ENCODE measurements at regions not wholly inside any gene's neighbourhood (a gene's known extent, or its start where the extent isn't known, plus 50 kb on each side); places are given as distances from the start of the nearest gene placed in this dataset.
"Not testable (repeated sequence)": the region's sequence is repeated elsewhere in the genome, so short reads cannot be mapped to it uniquely, and the experiment has no call there.

DNA sequence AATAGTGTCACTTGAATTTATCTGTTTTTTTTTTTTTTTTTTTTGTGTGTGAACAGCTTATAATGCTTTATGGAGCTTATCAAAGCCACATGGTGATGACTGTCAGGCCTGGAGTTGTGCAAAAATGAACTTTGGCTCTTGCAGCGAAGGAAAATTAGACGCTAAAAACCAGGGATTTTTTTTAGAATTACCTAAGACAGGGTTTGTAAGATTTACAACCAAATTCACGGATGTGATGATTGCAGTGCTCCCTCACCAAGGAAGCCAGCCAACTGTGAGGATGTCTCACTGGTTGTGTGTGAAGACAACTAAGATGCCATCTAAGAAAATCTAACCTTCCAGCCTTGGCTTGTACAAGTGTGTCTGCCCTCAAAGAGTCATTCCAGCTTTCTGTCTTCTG, 127.1 kb upstream of the SLC4A4 start:
- no peak for FAIRE-seq

DNA sequence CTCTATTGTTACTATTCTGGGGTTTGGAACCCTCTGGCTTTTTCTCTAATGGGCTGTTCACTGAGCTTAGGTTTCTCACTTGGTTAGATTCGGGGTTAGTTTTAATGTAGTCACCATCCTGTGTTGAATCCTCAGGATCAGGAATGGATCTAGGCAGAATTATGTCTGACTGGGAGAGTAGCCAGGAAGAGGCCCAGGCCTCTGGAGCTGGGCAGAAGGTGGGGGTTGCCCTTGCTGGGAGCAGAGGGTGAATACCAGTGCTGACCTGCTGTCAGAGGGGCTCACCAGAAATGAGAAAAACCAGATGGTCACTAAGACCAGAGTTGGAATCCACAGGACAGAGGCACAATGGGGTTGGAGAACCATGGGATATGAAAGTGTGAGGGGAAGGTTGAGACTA, 126.6 kb upstream of the SLC4A4 start:
- FAIRE-seq, result no peak

DNA sequence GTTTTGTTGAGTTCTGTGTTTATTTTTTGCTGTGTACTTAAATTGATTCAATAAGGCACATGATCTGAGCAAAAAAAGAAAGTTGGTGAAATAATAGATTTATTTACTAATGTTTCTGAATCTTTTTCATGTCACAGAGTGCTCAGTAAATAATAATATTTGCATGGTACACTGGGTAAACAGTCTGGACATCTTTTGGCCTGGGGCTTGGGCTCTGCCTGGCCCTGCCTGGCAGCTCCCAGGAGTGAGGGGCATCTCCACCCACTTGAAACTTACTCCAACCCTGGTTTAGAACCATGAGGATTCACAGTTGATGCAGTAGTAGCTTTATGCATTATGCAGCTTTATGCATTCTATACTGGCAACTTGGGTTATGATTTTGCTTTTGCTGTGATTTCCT, 124.2 kb upstream of the SLC4A4 start:
- no peak for FAIRE-seq

DNA sequence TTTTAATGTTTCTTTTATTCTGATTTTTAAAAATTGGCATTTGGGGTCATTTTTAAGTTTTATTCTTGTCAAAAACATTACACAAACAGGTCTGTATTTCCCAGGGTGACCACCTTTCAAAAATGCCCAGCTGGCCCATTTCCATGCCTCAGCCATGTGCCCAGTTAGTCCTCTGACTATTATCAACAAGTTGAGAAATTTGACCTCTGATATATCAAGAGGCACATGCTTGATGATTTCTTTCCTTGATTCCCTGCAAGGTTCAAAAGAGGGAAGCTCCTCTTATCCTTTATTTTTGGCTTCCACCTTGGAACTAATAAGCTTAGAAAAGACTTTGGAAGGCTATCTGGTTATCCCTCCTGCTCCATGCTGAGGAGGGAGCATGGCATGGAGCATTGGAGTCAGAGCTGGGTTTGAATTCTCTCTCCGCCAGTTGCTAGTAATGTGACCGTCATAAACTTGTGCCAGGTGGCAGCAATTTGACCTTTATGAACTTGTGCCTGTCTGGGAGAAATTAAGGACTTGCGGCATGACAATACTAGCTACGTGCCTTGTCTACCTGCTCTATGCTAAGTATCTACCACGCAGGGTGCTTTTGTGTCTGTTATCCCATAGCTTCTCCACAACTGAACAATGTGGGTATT, 122.4 kb upstream of the SLC4A4 start:
- no peak for FAIRE-seq

DNA sequence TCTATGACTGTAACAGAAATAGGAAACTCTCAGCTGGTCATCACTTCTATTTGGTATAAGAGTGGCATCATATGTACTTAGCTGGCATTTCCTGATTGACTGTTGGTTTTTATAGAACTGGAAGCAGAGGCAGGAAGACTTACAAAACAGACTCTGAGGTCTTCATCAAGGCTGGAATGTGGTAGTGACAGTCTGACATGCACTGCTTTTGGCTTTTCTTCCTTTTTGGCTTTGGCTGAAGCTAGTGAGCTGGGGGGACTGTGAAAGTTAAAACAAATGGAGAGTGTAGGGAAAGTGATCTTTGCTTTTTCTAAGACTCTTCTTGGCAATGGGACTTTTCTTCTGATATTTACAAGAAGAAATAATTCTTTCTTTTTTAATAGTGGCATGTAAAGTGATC, 121.1 kb upstream of the SLC4A4 start:
- FAIRE-seq, result no peak

DNA sequence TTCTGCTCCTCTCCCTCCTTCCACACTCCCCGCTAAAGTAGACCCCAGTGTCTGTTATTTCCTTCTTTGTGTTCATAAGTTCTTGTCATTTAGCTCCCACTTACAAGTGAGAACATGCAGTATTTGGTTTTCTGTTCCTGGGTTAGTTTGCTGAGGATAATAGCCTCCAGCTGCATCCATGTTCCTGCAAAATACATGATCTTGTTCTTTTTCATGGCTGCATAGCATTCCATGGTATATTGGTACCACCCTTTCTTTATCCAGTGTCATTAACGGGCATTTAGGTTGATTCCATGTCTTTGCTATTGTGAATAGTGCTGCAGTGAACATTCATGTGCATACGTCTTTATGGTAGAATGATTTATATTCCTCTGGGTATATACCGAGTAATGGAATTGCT, 118.0 kb upstream of the SLC4A4 start:
- not testable (repeated sequence) for FAIRE-seq

DNA sequence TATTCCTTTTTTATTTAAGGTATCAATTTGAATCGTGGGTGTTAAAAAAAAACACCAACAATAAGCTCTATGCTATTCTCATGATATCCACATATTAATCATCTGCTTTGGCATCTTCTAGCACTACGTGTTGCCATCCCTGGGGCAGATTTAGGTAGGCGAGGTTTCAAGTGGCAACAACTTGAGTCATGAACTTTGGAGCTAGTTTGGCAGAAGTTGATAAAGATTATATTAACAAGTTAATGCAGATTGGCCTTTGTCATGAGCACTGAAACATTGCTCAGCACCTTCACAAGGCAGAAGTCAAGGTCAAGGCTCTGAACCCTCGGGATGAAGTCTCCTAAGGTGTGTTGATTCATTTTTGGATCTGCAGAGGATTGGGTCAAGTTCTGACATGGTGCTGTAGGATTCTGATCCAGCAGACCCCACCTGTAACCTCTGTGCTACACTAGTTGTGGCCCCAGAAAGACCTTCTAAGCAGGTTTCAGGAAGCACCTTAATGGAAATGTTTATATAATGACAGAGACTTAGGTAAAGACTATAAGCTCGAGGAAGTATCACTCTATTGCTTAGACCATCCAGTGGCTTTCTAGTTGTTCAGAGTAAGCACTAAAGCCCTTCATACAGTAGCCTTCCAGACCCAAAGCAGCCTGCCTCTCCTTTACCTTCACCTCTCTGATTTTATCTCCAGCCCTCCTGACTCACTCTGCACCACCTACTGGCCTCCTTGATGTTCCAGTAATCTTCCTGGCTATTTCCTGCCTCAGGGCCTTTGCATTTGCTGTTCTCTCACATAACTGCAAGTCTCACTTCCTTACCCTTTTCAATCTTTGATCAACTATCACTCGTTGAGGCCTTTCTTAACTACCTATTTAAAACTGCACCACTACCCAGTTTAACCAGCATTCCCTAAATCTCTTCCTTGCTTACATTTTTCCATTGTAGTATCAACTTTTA, 117.0 kb upstream of the SLC4A4 start:
- no peak for FAIRE-seq

DNA sequence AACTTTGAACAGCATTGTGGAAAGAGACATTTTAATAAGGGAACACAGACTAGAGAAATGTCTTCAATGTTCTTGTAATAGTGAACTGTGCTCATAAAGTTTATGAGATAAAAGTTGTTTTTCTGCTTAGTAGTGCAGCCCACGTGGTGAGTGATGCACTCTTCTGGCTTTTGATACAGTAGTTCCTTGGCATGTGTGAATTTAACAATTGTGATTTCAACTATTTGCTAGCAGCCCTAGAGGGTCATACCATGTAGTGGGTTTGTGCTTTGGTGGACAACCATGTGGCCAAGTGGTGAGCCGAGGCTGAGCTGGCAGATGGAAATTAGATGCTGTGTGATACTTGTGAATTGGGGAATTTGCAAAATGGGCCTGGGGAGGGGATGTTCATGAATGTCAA, 116.2 kb upstream of the SLC4A4 start:
- FAIRE-seq, result no peak

DNA sequence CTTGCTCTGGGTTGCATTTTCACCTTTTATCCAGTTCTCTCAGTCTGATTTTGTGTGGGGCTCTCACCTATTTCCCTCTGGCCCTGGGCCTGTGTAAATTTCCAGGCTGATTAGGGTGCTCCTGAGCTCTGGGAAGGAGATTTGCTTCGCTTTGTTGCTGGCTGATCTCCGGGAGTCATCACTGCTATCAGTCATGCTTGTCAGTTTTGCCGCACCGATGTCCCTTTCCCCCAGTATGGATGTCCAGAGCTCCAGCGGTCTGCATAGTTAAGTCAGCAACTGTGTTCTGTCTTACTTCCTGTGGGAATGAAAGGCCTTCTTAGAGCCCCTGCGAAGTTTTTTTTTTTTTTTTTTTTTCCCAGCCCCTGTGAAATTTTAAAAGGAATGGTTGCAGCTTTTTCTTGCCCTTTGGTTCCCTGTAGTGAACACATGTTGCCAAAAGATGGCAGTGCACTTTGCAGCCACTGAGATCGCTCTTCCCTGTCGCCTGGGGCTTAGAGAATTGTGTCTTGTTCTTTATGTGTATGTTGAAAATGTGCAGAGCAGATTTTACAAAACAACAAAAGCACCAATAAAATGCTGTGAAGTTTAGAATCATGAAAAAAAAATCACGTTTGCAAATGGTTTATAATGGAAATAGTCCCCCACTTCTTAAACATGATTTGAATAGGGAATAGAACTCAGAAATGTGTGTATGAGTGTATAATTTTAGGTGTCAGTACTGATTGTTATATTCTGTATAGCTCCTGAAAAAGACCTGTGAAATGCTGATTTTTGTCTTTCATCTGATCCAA, 109.1 kb upstream of the SLC4A4 start:
- peak; percentile 48 for FAIRE-seq

DNA sequence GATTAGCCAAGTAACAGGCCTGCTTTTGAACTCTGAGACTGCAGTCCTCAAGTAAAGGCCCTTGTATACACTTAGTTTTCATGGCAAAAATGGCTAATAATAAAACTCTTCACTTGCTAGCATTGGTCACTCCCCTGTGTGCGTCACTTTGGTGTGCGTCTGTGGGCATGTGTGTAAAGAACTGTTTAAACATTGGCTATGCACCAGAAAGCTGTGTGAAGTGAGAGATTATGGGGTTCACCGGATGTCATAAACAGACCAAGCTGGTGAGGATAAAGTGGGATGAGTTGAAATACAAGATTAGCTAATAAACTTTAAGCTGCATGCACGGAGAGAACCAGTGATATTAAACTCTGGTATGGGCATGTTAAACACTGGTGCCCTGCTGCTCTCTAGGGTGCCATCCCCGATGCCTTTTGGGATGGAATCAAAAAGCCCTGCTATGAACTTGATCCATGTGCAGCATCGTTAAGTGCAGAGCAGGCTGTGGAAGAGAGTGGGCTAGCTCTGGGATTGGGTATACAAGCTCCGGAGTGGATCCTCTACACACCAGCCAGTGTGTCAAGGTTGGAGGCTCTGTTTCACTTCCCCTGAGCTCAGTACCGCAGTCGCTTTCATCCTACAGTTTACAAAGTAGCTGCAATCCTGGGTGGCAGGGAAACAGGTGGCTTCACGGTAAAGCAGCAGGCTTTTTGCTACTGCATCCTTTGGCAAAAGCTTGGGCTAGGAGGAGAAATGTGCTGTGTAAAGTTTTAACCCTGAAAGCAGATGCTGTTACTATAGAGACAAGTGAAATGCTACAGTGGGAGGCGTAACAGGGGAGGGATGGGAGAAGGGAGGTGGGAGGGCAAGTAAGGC, 108.3 kb upstream of the SLC4A4 start:
- no peak for FAIRE-seq

DNA sequence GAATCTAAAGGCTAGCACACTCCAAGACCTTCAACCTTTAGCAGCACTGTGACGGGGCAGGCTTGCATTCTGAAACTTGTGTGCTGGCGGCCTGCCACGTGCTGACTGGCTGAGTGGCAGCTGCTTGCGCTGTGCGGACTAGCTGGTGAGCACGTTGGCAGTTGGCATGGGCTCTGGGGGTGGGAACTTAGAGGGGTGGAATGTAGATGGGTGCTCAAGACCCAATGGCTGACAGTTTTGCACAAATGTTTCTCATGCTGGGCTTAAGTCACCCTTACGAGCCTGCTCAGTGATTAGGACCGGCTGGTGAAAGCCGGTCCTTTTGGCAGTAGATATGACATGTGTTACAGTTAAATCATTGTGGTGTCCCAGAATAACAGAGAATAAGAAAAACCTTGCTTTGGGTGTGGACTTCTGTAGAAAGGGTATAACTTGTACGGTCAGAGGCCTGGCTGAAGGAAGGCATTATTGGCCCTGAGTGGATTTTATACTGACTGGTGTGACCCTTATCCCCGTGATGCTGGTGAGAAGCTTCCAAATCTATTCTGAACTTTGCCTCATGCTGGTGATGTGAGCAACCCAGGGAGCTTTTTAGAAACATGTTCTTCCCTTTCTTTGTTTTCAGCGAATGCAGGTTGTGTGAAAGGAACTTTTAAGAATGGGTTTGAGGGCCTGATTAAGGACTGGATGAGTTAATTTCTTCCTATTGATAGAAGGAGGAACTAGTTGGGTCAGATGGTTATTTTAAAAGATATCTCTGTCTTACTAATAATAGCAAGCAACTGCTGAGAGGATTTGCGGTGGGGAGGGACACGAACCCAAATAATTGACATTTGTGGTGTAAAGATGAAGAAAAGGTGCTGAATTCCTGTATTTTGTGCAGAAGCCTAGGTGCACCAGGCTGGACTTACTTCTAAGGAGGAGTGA, 107.4 kb upstream of the SLC4A4 start:
- FAIRE-seq, result no peak

DNA sequence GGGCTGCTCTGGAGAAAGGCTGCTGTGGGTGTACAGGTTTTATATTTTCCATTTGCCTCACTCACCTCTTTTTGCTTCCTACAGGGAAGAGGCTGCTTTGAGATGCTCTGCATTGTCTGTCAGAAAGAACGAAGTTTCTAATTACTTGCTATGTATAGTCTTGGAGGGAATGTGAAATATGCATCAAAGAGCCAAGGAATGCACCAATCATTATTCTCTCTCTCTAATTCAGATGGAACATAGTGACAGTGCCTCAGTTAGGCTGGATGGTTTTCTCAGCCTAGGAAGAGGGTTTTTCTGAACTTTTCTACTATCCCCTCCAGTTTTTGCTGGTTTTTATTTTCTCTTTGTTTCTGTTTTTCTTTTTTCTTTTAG, 106.8 kb upstream of the SLC4A4 start:
- no peak for FAIRE-seq

DNA sequence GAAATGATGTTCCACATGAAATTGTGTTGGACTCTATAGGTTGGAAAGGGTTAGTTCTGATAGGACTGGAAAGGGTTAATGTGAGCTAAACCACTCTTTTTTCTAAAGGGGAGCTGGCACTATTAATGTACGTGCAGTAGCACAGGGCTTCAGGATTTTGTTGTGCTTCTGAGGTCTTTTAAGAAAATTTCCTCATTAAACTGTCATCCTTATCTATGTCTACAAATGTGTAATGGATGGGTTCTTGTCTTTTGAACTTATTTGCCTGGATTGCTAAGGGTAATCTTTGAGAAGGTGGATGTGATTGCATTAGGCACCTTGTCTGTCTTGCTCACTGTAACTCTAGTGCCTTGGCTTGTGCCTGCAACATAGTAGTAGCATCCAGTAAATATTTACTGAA, 106.0 kb upstream of the SLC4A4 start:
- no peak for FAIRE-seq

DNA sequence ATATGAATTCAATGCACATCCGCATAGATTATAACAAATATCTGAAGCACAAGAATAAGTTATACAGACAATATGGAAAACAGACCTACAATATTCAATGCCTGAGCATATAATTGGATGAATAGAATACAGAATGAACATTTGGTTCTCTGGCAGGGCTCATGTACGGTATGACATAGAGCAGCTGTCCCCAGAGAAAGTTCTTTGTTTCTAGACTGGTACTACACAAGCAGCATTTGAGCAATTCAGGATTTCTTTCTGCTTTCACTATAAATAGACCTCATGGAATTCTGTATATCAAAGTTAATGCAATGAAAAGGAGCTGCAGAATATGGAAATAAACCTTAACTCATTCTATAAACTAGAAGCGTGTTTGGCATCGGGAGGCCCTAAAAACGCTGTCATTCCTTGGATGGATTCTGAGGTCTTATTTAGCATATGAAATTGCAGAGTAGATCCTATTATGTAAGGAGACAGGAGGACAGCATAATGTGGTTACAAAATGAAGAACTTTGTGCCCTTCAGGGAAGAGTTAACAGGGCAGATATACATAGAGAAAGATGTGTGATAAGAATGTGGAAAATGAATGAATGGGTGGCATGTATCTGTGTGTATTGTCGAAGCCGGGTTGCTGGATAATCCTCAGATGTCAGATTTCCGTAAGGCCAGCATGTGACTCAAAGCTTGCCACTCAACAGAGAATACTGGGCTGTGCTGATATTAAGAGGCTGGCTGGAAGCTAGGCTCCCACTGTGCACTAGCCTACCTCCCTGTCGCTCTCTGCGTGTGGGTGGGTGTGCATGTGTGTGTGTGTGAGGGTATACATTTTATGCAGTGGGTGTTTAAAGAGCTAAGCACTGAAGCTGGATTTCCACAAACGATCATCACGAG, 103.3 kb upstream of the SLC4A4 start:
- no peak for FAIRE-seq

DNA sequence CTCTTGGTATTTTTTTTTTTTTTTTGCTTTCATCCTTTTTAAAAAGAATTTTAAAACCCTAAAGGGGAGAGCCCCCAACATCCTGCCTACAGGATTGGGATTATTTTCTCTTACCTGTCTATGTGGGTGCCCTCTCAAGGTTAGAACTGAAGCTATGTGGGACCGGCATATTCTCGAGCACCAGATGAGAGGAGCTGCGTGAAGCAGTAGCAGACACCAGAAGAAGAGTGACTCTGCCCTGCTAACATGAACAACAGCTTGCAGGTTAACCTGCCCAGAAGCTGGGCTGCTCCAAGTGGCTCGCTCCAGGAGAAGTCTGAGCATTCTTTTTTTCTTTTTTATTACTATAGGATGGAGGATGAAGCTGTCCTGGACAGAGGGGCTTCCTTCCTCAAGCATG, 102.6 kb upstream of the SLC4A4 start:
- no peak for FAIRE-seq

DNA sequence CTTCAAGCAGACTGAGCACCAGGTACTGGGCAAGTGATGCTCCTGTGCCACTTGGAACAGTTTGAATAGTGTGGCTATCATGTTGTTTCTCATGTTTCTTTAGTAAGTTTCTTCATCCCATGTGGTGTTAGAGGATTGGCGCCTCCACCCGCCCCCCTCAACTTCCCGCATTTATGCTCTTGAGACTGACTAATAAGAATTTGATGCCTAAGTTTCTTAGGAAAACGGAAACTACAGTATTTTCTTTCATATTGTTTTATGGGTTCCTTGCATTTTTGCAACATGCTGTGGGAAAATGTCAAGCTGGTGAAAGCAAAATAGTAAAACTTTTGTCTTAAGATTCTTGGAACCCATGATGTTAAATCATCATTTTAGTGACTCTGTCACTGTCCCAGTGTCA, 101.2 kb upstream of the SLC4A4 start:
- no peak for FAIRE-seq

DNA sequence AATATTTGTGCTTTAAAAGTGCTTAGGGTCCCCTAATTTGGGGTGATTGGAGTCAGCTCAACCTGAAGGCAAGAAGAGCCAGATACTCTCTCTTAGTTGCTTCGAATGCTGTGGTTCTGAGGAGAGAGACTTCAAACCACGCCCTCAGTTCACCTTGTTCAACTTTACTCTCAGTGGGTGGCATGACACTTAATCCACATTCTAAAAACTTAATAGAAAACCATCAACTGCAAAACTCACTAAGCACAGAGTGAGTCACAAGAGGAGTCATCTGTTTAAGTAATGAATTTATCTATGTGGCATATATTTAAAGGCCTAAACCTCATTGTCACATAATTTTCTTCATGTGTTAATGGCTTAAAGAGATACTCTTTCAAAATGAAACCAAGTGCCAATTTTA, 99.5 kb upstream of the SLC4A4 start:
- no peak for FAIRE-seq

DNA sequence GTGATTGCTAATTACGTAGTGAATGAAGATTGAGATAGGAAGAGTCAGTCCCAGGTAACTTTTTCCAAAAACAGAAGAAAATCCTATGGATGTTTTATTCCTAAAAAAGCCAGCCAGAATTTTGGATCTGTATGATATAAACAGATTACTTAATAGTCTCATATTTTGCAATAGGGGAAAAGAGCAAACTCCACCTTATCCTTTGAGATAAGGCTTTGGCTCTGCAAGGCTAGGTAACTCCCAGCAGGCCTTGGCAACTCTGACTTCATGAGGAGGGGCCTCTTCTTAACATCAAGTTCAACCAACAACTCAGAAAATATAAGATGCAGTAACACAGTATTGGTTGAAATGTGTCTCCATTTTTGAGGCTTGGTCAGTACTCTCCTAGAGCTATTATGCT, 98.7 kb upstream of the SLC4A4 start:
- FAIRE-seq, result no peak

DNA sequence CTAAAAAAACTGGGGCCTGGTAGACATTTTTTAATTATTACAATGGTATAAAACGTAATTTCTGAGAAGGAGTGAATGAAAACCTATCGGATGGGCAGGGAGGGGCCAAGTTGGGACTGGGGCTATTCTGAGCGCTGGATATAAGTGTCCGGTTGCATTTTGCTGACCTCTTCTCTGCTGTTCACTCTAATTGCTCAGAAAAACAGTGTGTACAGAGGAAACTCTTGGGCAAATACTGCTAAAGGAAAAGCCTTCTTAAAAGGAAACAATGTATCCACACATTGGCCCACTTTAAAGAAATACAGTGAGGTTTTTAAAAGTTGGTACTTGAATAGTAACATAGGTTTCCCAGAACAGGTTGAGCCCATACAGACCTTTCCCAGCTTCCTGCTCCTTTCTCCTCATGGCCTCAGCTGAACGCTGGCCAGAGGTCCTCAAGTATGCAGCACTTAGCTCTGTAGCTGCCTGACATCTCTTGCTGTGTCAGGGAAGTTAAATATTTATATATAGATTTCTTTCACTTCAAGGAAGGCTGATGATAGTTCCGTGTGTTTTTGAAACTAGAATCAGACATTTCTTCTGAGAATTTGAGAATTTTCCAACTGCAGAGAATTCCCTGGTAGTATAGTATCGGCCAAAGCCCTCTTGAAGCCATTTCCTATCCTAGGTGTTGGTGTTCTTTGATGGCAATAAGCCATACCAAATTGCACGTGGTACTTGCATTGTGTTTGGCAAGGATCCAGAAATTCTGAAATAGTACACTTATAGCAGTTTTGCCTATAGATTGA, 97.1 kb upstream of the SLC4A4 start:
- no peak for FAIRE-seq

All from endometrium (tissue), 2 donors.